ENCODE measurements at regions not wholly inside any gene's neighbourhood (a gene's known extent, or its start where the extent isn't known, plus 50 kb on each side); places are given as distances from the start of the nearest gene placed in this dataset.

DNA sequence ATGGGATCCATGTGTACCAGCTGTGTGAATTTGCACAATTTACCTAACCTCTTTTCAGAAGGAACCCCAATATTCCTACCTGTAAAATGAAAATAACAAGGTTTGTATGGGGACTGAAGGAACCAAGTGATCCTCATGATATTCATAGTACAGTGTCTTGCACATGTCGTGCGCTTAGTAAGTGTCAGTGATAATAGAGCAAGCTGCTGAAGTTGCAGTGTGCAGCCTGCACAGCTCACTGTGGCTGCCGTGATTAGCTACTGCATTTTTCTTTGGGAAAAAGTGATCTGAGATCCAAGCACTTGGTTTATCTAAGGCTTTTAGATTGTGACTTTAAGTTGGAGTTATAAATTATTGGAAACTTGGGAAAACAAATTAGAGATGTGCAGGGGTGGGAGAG is 135.9 kb upstream of the FRY start:
- TF ChIP-seq, protein P1, sequence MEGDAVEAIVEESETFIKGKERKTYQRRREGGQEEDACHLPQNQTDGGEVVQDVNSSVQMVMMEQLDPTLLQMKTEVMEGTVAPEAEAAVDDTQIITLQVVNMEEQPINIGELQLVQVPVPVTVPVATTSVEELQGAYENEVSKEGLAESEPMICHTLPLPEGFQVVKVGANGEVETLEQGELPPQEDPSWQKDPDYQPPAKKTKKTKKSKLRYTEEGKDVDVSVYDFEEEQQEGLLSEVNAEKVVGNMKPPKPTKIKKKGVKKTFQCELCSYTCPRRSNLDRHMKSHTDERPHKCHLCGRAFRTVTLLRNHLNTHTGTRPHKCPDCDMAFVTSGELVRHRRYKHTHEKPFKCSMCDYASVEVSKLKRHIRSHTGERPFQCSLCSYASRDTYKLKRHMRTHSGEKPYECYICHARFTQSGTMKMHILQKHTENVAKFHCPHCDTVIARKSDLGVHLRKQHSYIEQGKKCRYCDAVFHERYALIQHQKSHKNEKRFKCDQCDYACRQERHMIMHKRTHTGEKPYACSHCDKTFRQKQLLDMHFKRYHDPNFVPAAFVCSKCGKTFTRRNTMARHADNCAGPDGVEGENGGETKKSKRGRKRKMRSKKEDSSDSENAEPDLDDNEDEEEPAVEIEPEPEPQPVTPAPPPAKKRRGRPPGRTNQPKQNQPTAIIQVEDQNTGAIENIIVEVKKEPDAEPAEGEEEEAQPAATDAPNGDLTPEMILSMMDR (IDR thresholded peaks at IDR 0.05) = no peak
- TF ChIP-seq EZH2 (IDR thresholded peaks at IDR 0.05; ENCODE audit: borderline replicate concordance, insufficient read depth, low read depth, low read length, poor library complexity, severe bottlenecking) = no peak

Data from B cell (primary cell).